Transverse colon (tissue), 4 donors: ENCODE measurements at regions not wholly inside any gene's neighbourhood (a gene's known extent, or its start where the extent isn't known, plus 50 kb on each side); places are given as distances from the start of the nearest gene placed in this dataset.

Experiments used
- DNase-seq: peaks from one replicate; pipeline ENCODE4 v3.0.0-alpha.2; 2019
- H3K27ac ChIP-seq, 4 donors: fragments of 200-600 bp; sonication (generic); 2 replicates each; pipeline ENCODE4 v1.5.1; 2016 to 2018; ENCODE audit warnings: inconsistent platforms in 4 of 4
- H3K27me3 ChIP-seq: fragments of 200-600 bp; sonication (generic); 2 replicates; pipeline ENCODE4 v1.5.1; 2017; ENCODE audit warnings: inconsistent platforms
- H3K36me3 ChIP-seq, 4 donors: fragments of 200-600 bp; sonication (generic); 2 replicates each; pipeline ENCODE4 v1.5.1; 2017 to 2019; ENCODE audit warnings: inconsistent platforms in 4 of 4
- H3K4me1 ChIP-seq, 4 donors: fragments of 200-600 bp; sonication (generic); 2 replicates each; pipeline ENCODE4 v1.5.1; 2017 to 2020; ENCODE audit warnings: inconsistent platforms in 4 of 4
- H3K4me3 ChIP-seq, 4 donors: fragments of 200-600 bp; sonication (generic); 1 replicate in 1 of 4; 2 replicates in 3 of 4; pipeline versions ENCODE4 v1.5.1 to v1.6.1; 2017 to 2019; ENCODE audit warnings: inconsistent platforms in 4 of 4
- H3K9me3 ChIP-seq, 2 donors: fragments of 200-600 bp; sonication (generic); 2 replicates each; pipeline ENCODE4 v1.5.1; 2017 to 2019; ENCODE audit warnings: inconsistent platforms in 2 of 2
- CTCF ChIP-seq, 5 experiments: fragments of 200-600 bp in 3 of 5; fragments of 450-650 bp in 2 of 5; sonication (generic) in 3 of 5; IDR thresholded peaks; 1 replicate in 2 of 5; 2 replicates in 3 of 5; pipeline ENCODE4 v1.5.1; 2016 to 2017; ENCODE audit warnings: antibody characterized with exemption in 5 of 5, inconsistent platforms in 3 of 5, mild to moderate bottlenecking in 2 of 5, moderate library complexity in 1 of 5
- EP300 ChIP-seq: sonication (generic); formaldehyde crosslinking; IDR thresholded peaks from one replicate; pipeline ENCODE4 v1.6.1; 2017; ENCODE audit warnings: antibody characterized with exemption, low read depth
- POLR2A ChIP-seq: fragments of 450-650 bp; IDR thresholded peaks from one replicate; pipeline ENCODE4 v1.6.1; 2016; ENCODE audit warnings: antibody characterized with exemption, mild to moderate bottlenecking, moderate library complexity
- POLR2AphosphoS5 ChIP-seq, 3 donors: sonication (generic); formaldehyde crosslinking; IDR thresholded peaks; one replicate each; pipeline ENCODE4 v1.6.1; 2016; ENCODE audit warnings: antibody characterized with exemption in 3 of 3
- WGBS, 2 donors: methylation state at CpG; one replicate each; pipeline ENCODE4 v1.1.5; 2018; ENCODE audit warnings: low coverage in 1 of 2; 5-methylcytosine and 5-hydroxymethylcytosine counted together
- in situ Hi-C, 4 donors: fragments of 200-750 bp; cut with MboI; loops; one replicate each; pipeline versions ENCODE4 v1.15.0 to v1.15.1; 2017; ENCODE audit warnings: low sequenced_read_pairs in 3 of 4, low pct_ligation_motif_present in 1 of 4, low pct_unique_long_range_greater_than_20kb in 1 of 4
- intact Hi-C: fragments of 100-400 bp; cut with DNase I; formaldehyde crosslinking; loops from one replicate; pipeline ENCODE4 v1.15.1; 2023; ENCODE audit warnings: low total_unique reads

GRCh38 chr10:78853864-78854263 lies 214.9 kb upstream of the ZMIZ1 start:
- in situ Hi-C loops = loop anchor here in 2 of 4 donors (10.0 kb wide), 1 partner anchor 341 kb away; no protein-coding TSS in a partner anchor
- H3K9me3 ChIP-seq = no peaks in the 10 kb centered on the region
- 83% methylated on average over 4 of the region's 4 CpGs; no CpG with 5 or more reads in 1 of the 2 donors for WGBS, 2 donors
- TF ChIP-seq CTCF (IDR thresholded peaks at IDR 0.05) (no peak), POLR2A (no peak), POLR2AphosphoS5 (IDR thresholded peaks at IDR 0.05) (no peak), EP300 (no peak)
- H3K27me3 ChIP-seq = no peaks in the 10 kb centered on the region
- no peak for DNase-seq
- no peaks in the 10 kb centered on the region for H3K36me3 ChIP-seq
- intact Hi-C loops = no loop called here
- no peak overlapping the region for H3K27ac ChIP-seq
- H3K4me1 ChIP-seq = no peaks in the 10 kb centered on the region
- H3K4me3 ChIP-seq = no peak overlapping the region

- DNase-seq = no peak
- H3K4me3 ChIP-seq = no peak overlapping the region
- WGBS, 2 donors = 33% methylated on average over 1 of the region's 1 CpG; no CpG with 5 or more reads in 1 of the 2 donors
- in situ Hi-C loops = loop anchor here in 2 of 4 donors (10.0 kb wide), 1 partner anchor 338 kb away; no protein-coding TSS in a partner anchor
- H3K4me1 ChIP-seq = no peaks in the 10 kb centered on the region
- H3K36me3 ChIP-seq = no peaks in the 10 kb centered on the region
- no peak overlapping the region for H3K27ac ChIP-seq
- H3K9me3 ChIP-seq = no peaks in the 10 kb centered on the region
- H3K27me3 ChIP-seq = no peaks in the 10 kb centered on the region
- TF ChIP-seq EP300 (no peak), POLR2AphosphoS5 (IDR thresholded peaks at IDR 0.05) (no peak), CTCF (IDR thresholded peaks at IDR 0.05) (no peak), POLR2A (no peak)
- intact Hi-C loops = no loop called here
These were observed 212.3 kb upstream of the ZMIZ1 start for GRCh38 chr10:78856421-78856820.

GRCh38 chr10:78857193-78857592 lies 211.6 kb upstream of the ZMIZ1 start:
- Histone ChIP-seq H3K9me3 (no peaks in the 10 kb centered on the region), H3K4me3 (no peak overlapping the region), H3K4me1 (no peaks in the 10 kb centered on the region), H3K27me3 (no peaks in the 10 kb centered on the region), H3K27ac (no peak overlapping the region), H3K36me3 (no peaks in the 10 kb centered on the region)
- DNase-seq = no peak
- TF ChIP-seq POLR2A (no peak), EP300 (no peak), POLR2AphosphoS5 (IDR thresholded peaks at IDR 0.05) (no peak), CTCF (IDR thresholded peaks at IDR 0.05) (no peak)
- 85 to 91% methylated on average over 2 to 3 of the region's 3 CpGs for WGBS, 2 donors
- intact Hi-C loops = no loop called here
- in situ Hi-C loops = loop anchor here in 2 of 4 donors (10.0 kb wide), 1 partner anchor 338 kb away; no protein-coding TSS in a partner anchor

GRCh38 chr10:78859266-78859665 lies 209.5 kb upstream of the ZMIZ1 start:
- 95% methylated on average over 5 of the region's 5 CpGs; no CpG with 5 or more reads in 1 of the 2 donors for WGBS, 2 donors
- H3K36me3 ChIP-seq = no peaks in the 10 kb centered on the region
- no peak overlapping the region for H3K27ac ChIP-seq
- no peak for DNase-seq
- intact Hi-C loops (no loop called here), in situ Hi-C loops (loop anchor here in 2 of 4 donors (10.0 kb wide), 1 partner anchor 336 kb away; no protein-coding TSS in a partner anchor)
- H3K4me3 ChIP-seq = no peak overlapping the region
- no peaks in the 10 kb centered on the region for H3K27me3 ChIP-seq
- TF ChIP-seq POLR2A = no peak
- no peaks in the 10 kb centered on the region for H3K4me1 ChIP-seq
- no peaks in the 10 kb centered on the region for H3K9me3 ChIP-seq

GRCh38 chr10:78859769-78860168 lies 209.0 kb upstream of the ZMIZ1 start:
- H3K9me3 ChIP-seq = no peaks in the 10 kb centered on the region
- intact Hi-C loops = no loop called here
- no peaks in the 10 kb centered on the region for H3K27me3 ChIP-seq
- H3K27ac ChIP-seq = no peak overlapping the region
- in situ Hi-C loops = loop anchor here in 2 of 4 donors (10.0 kb wide), 1 partner anchor 335 kb away; no protein-coding TSS in a partner anchor
- DNase-seq = no peak
- TF ChIP-seq POLR2AphosphoS5 (IDR thresholded peaks at IDR 0.05) (no peak), POLR2A (no peak), EP300 (no peak), CTCF (IDR thresholded peaks at IDR 0.05) (no peak)
- H3K36me3 ChIP-seq = no peaks in the 10 kb centered on the region
- H3K4me1 ChIP-seq = no peaks in the 10 kb centered on the region
- 68 to 80% methylated on average over 5 of the region's 5 CpGs for WGBS, 2 donors
- no peak overlapping the region for H3K4me3 ChIP-seq
